WTC11 (cell line): ENCODE measurements at regions not wholly inside any gene's neighbourhood (a gene's known extent, or its start where the extent isn't known, plus 50 kb on each side); places are given as distances from the start of the nearest gene placed in this dataset.

Experiments used
- ATAC-seq: fragments of 200-7000 bp; cut with Tn5 transposase; 2 replicates; pipeline ENCODE4 v1.10.0; 2021; ENCODE audit warnings: mild to moderate bottlenecking, moderate library complexity
- CTCF ChIA-PET: fragments of 300-600 bp; sonication (Branson Sonifier 250); formaldehyde crosslinking; loops from one replicate; lab custom pipeline; 2021; ENCODE audit warnings: antibody characterized with exemption; lab: Charles Lee
- POLR2A ChIA-PET: fragments of 350-600 bp; sonication (Branson Sonifier 250); formaldehyde crosslinking; loops from one replicate; lab custom pipeline; 2021; ENCODE audit warnings: antibody characterized with exemption; lab: Charles Lee
- DNase-seq: peaks from one replicate; pipeline ENCODE4 v3.0.0; 2021; ENCODE audit warnings: low spot score
- H3K27ac Mint-ChIP-seq: 2 replicates; pipeline ENCODE4 v1.8.0; 2021; ENCODE audit warnings: mixed read lengths
- H3K27me3 Mint-ChIP-seq: 2 replicates; pipeline ENCODE4 v1.8.0; 2021; ENCODE audit warnings: low read depth, mild to moderate bottlenecking, moderate library complexity, mixed read lengths
- H3K36me3 Mint-ChIP-seq: 2 replicates; pipeline ENCODE4 v1.8.0; 2021; ENCODE audit warnings: mixed read lengths
- H3K4me1 Mint-ChIP-seq: 2 replicates; pipeline ENCODE4 v1.8.0; 2022; ENCODE audit warnings: mixed read lengths
- H3K4me3 Mint-ChIP-seq: 2 replicates; pipeline ENCODE4 v1.8.0; 2021; ENCODE audit warnings: mild to moderate bottlenecking, moderate library complexity, mixed read lengths
- H3K9me3 Mint-ChIP-seq: 2 replicates; pipeline ENCODE4 v1.8.0; 2021; ENCODE audit warnings: mixed read lengths
- CBFB ChIP-seq: sonication (generic); formaldehyde crosslinking; IDR thresholded peaks from 2 replicates; pipeline ENCODE4 v1.8.1; 2022; ENCODE audit warnings: mild to moderate bottlenecking, low read depth, missing genetic modification reagents
- E2F1 ChIP-seq: sonication (generic); formaldehyde crosslinking; IDR thresholded peaks from 2 replicates; pipeline ENCODE4 v1.8.0; 2022; ENCODE audit warnings: mild to moderate bottlenecking, missing genetic modification reagents
- FOXP1 ChIP-seq: sonication (generic); formaldehyde crosslinking; IDR thresholded peaks from 2 replicates; pipeline ENCODE4 v1.8.0; 2022; ENCODE audit warnings: missing genetic modification reagents, mild to moderate bottlenecking, moderate library complexity, borderline replicate concordance
- FOXP4 ChIP-seq: sonication (generic); formaldehyde crosslinking; IDR thresholded peaks from 2 replicates; pipeline ENCODE4 v1.8.0; 2022; ENCODE audit warnings: mild to moderate bottlenecking, missing genetic modification reagents
- HMGA2 ChIP-seq: fragments of 250-450 bp; sonication (Bioruptor Pico); IDR thresholded peaks from 2 replicates; pipeline ENCODE4 v1.4.0; 2021; ENCODE audit warnings: mild to moderate bottlenecking, moderate library complexity
- HMGXB4 ChIP-seq: sonication (generic); formaldehyde crosslinking; IDR thresholded peaks from 2 replicates; pipeline ENCODE4 v1.8.1; 2023; ENCODE audit warnings: mild to moderate bottlenecking, moderate library complexity, missing genetic modification reagents
- MLX ChIP-seq: sonication (generic); formaldehyde crosslinking; IDR thresholded peaks from 2 replicates; pipeline ENCODE4 v1.8.1; 2023; ENCODE audit warnings: mild to moderate bottlenecking, missing genetic modification reagents, moderate library complexity
- MXD4 ChIP-seq: fragments of 250-450 bp; sonication (Bioruptor Pico); IDR thresholded peaks from 2 replicates; pipeline ENCODE4 v1.8.0; 2021; ENCODE audit warnings: mild to moderate bottlenecking, moderate library complexity, borderline replicate concordance
- MYBL2 ChIP-seq: sonication (generic); formaldehyde crosslinking; IDR thresholded peaks from 2 replicates; pipeline ENCODE4 v1.8.1; 2023; ENCODE audit warnings: mild to moderate bottlenecking, moderate library complexity, missing genetic modification reagents
- PRRX2 ChIP-seq: fragments of 250-450 bp; sonication (Bioruptor Pico); IDR thresholded peaks from 2 replicates; pipeline ENCODE4 v1.8.0; 2021; ENCODE audit warnings: mild to moderate bottlenecking
- SOX15 ChIP-seq: fragments of 250-450 bp; sonication (Bioruptor Pico); IDR thresholded peaks from 2 replicates; pipeline ENCODE4 v1.9.0; 2021; ENCODE audit warnings: mild to moderate bottlenecking
- SP1 ChIP-seq: sonication (generic); formaldehyde crosslinking; conservative IDR thresholded peaks from 2 replicates; pipeline ENCODE4 v1.8.1; 2022; ENCODE audit warnings: missing genetic modification reagents
- USF2 ChIP-seq: sonication (generic); formaldehyde crosslinking; IDR thresholded peaks from 2 replicates; pipeline ENCODE4 v1.8.1; 2023; ENCODE audit warnings: mild to moderate bottlenecking, missing genetic modification reagents, moderate library complexity
- ZNF138 ChIP-seq: sonication (generic); formaldehyde crosslinking; conservative IDR thresholded peaks from 2 replicates; pipeline ENCODE4 v1.8.1; 2022; ENCODE audit warnings: mild to moderate bottlenecking, moderate library complexity, missing genetic modification reagents
- TF ChIP-seq, protein P1 (sequence below): sonication (generic); formaldehyde crosslinking; conservative IDR thresholded peaks from 2 replicates; pipeline ENCODE4 v1.8.1; 2023; ENCODE audit warnings: mild to moderate bottlenecking, low read depth, missing genetic modification reagents, moderate library complexity
- TF ChIP-seq, protein P2 (sequence below): sonication (generic); formaldehyde crosslinking; IDR thresholded peaks from 2 replicates; pipeline ENCODE4 v1.8.0; 2023; ENCODE audit warnings: missing genetic modification reagents
- TF ChIP-seq, protein P3 (sequence below): sonication (generic); formaldehyde crosslinking; IDR thresholded peaks from 2 replicates; pipeline ENCODE4 v1.8.0; 2022; ENCODE audit warnings: mild to moderate bottlenecking, missing genetic modification reagents
- TF ChIP-seq, protein P4 (sequence below): fragments of 250-450 bp; sonication (Bioruptor Pico); conservative IDR thresholded peaks from 2 replicates; pipeline ENCODE4 v1.9.0; 2021; ENCODE audit warnings: mild to moderate bottlenecking

DNA sequence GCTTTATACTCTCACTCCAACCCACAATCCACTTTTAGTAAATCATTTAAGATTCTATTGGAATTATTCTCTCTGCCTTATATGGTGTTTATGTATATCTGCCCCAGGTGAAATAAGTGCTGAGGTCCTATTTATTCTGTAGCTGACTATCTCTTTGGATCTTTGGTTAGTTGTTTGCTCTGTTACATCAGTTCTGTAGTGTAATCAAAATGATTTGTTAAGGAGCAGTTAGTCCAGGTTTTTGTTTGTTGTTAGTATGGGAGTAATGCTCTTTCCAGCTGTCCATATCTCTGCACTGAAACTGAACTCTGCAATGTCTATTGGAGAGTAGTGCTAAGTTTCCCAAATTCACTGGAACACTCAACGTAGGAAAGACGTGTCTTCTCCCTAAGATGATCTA is 615.8 kb downstream of the SNAPC1 start:
- H3K4me1 Mint-ChIP-seq: no peaks in the 10 kb centered on the region
- POLR2A ChIA-PET: no interaction called here
- no peaks in the 10 kb centered on the region for H3K9me3 Mint-ChIP-seq
- H3K4me3 Mint-ChIP-seq: no peak overlapping the region
- DNase-seq: no peak
- H3K27ac Mint-ChIP-seq: no peak overlapping the region
- ATAC-seq: no peak
- TF ChIP-seq SOX15 (CRISPR knock-in tag) (no peak), FOXP4 (CRISPR knock-in tag) (no peak), SP1 (CRISPR knock-in tag) (no peak), HMGXB4 (no peak), HMGA2 (CRISPR knock-in tag) (no peak), E2F1 (CRISPR knock-in tag) (no peak), MYBL2 (CRISPR knock-in tag) (no peak), USF2 (CRISPR knock-in tag) (no peak), FOXP1 (no peak), ZNF138 (CRISPR knock-in tag) (no peak), CBFB (CRISPR knock-in tag) (no peak), PRRX2 (CRISPR knock-in tag) (no peak), MXD4 (no peak), MLX (CRISPR knock-in tag) (no peak)
- TF ChIP-seq, protein P1, sequence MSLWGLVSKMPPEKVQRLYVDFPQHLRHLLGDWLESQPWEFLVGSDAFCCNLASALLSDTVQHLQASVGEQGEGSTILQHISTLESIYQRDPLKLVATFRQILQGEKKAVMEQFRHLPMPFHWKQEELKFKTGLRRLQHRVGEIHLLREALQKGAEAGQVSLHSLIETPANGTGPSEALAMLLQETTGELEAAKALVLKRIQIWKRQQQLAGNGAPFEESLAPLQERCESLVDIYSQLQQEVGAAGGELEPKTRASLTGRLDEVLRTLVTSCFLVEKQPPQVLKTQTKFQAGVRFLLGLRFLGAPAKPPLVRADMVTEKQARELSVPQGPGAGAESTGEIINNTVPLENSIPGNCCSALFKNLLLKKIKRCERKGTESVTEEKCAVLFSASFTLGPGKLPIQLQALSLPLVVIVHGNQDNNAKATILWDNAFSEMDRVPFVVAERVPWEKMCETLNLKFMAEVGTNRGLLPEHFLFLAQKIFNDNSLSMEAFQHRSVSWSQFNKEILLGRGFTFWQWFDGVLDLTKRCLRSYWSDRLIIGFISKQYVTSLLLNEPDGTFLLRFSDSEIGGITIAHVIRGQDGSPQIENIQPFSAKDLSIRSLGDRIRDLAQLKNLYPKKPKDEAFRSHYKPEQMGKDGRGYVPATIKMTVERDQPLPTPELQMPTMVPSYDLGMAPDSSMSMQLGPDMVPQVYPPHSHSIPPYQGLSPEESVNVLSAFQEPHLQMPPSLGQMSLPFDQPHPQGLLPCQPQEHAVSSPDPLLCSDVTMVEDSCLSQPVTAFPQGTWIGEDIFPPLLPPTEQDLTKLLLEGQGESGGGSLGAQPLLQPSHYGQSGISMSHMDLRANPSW (CRISPR knock-in tag): no peak
- TF ChIP-seq, protein P2, sequence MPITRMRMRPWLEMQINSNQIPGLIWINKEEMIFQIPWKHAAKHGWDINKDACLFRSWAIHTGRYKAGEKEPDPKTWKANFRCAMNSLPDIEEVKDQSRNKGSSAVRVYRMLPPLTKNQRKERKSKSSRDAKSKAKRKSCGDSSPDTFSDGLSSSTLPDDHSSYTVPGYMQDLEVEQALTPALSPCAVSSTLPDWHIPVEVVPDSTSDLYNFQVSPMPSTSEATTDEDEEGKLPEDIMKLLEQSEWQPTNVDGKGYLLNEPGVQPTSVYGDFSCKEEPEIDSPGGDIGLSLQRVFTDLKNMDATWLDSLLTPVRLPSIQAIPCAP (CRISPR knock-in tag): no peak
- TF ChIP-seq, protein P3, sequence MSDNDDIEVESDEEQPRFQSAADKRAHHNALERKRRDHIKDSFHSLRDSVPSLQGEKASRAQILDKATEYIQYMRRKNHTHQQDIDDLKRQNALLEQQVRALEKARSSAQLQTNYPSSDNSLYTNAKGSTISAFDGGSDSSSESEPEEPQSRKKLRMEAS (CRISPR knock-in tag): no peak
- TF ChIP-seq, protein P4, sequence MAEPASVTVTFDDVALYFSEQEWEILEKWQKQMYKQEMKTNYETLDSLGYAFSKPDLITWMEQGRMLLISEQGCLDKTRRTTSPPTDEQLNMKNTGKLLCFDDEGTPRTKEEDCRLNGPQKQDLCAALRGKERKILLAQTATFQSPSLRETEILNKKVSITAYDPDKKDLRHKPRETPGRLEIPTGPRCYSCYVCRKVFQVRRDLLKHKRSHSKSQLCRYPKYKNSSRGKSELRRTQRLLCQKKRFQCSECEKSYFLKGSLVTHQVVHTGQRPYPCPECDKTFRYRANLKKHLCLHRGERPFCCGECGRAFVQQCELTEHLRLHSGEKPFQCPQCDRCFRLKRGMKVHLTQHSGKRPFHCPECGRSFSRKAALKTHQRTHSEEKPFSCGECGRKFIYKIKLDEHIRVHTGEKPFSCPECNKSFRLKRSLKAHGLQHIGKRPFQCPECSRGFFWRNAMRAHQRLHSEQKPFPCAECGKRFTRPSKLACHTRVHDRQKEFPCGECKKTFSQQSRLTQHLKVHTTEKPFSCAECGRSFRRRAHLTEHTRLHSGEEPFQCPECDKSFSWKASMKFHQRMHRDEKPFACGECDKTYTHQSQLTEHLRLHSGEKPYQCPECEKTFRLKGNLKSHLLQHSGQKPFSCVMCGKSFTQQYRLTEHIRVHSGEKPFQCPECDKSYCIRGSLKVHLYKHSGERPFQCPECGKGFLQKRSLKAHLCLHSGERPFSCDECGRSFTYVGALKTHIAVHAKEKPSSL (CRISPR knock-in tag): no peak
- H3K36me3 Mint-ChIP-seq: no peaks in the 10 kb centered on the region
- H3K27me3 Mint-ChIP-seq: no peaks in the 10 kb centered on the region
- CTCF ChIA-PET: no interaction called here
